ENCODE measurements at regions not wholly inside any gene's neighbourhood (a gene's known extent, or its start where the extent isn't known, plus 50 kb on each side); places are given as distances from the start of the nearest gene placed in this dataset.

DNA sequence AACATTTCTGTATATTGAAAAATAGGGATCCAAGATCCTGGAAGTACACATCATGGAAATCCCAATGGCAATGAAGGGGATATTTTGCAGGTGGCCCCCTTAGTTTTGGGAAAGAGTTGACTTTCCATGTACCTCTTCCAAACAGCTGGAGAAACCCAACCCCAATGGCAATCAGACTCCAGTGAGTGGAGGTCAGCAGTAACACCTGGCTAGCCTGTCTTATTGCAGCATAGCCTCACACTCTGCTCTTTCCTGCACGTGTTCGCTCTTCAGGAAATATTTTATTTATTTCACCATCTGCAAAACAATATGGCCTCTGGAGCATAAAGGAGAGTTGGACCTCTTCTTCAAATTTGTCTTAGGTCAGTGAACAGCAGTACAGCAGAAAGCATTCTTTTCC lies 340.0 kb upstream of the NRP1 start:
- Mint-ChIP-seq H3K27ac (no peak overlapping the region), H3K36me3 (peaks cover 0 to 2% of the 10 kb centered on the region in 2 donors), H3K9me3 (peaks cover 2 to 9% (median 5%) of the 10 kb centered on the region in 7 donors), H3K27me3 (ENCODE audit: low read depth in 3 of 3) (peaks cover 0 to 1% (median 0%) of the 10 kb centered on the region in 3 donors), H3K4me1 (peaks cover 8% of the 10 kb centered on the region), H3K4me3 (no peak overlapping the region)
- H3K27me3 ChIP-seq (ENCODE audit: control insufficient read depth in 2 of 2, insufficient read depth in 2 of 2, low read length in 2 of 2), result no peaks in the 10 kb centered on the region
- peaks cover 0 to 4% of the 10 kb centered on the region in 2 donors for H3K9me3 ChIP-seq (replicated peaks in 1 of 2; ENCODE audit: control insufficient read depth in 1 of 2, insufficient read depth in 1 of 2, low read length in 2 of 2)
- H3K4me2 ChIP-seq (replicated peaks; ENCODE audit: extremely low read depth, low read length, poor library complexity, severe bottlenecking), result no peak overlapping the region
- no peak for DNase-seq
- no peaks in the 10 kb centered on the region for H3K36me3 ChIP-seq (replicated peaks in 1 of 2; ENCODE audit: control insufficient read depth in 1 of 2, insufficient read depth in 2 of 2, low read length in 2 of 2)
- no peaks in the 10 kb centered on the region for H4K20me1 ChIP-seq (ENCODE audit: insufficient read depth, low read length)
- H2AFZ ChIP-seq (ENCODE audit: insufficient read depth, low read depth, low read length, poor library complexity, severe bottlenecking), result no peak overlapping the region
- no peak overlapping the region for H3K4me3 ChIP-seq (replicated peaks in 1 of 3; ENCODE audit: low read depth in 2 of 3, low read length in 3 of 3)
- no peaks in the 10 kb centered on the region for H3K4me1 ChIP-seq (ENCODE audit: control insufficient read depth in 1 of 2, insufficient read depth in 2 of 2, low read length in 2 of 2)
- H3K9ac ChIP-seq (ENCODE audit: insufficient read depth, low read length, poor library complexity, severe bottlenecking), result no peak overlapping the region
- WGBS (ENCODE audit: insufficient coverage), result no CpG with 5 or more reads among the region's 2 CpGs
- no peak overlapping the region for H3K27ac ChIP-seq (ENCODE audit: low read depth in 1 of 2, low read length in 2 of 2)
- TF ChIP-seq, protein P1, sequence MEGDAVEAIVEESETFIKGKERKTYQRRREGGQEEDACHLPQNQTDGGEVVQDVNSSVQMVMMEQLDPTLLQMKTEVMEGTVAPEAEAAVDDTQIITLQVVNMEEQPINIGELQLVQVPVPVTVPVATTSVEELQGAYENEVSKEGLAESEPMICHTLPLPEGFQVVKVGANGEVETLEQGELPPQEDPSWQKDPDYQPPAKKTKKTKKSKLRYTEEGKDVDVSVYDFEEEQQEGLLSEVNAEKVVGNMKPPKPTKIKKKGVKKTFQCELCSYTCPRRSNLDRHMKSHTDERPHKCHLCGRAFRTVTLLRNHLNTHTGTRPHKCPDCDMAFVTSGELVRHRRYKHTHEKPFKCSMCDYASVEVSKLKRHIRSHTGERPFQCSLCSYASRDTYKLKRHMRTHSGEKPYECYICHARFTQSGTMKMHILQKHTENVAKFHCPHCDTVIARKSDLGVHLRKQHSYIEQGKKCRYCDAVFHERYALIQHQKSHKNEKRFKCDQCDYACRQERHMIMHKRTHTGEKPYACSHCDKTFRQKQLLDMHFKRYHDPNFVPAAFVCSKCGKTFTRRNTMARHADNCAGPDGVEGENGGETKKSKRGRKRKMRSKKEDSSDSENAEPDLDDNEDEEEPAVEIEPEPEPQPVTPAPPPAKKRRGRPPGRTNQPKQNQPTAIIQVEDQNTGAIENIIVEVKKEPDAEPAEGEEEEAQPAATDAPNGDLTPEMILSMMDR (IDR thresholded peaks at IDR 0.05), result no peak
- intact Hi-C loops (cut with micrococcal nuclease), result no loop called here
- no peaks in the 10 kb centered on the region for H3K79me2 ChIP-seq (ENCODE audit: insufficient read depth, low read length)

DNA sequence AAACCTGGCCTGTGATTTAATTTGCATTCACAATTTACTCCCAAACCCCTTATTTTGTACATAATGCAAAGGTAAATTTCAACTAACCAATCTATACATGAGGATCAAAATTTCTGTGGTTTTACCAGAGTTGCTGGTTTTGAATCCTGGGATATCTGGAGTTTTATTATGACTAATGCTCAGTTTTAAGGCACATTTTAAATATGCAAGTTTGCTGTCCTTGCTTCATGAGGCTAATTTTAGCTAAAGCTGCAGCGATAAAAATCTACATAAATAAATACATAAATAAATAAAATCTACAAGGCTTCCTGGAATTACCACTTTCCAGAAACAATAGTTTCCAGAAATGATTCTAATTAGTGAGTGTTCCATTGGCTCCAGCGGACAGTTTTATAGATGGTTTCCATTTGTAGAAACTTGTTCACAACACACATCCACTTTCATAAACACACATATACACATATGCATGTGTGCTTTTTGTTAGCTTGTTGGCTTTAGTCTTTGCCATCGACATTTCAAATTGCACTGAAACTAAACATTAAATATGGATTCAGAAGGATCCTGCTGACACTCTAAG lies 339.5 kb upstream of the NRP1 start:
- no peak overlapping the region for H3K4me2 ChIP-seq (replicated peaks; ENCODE audit: extremely low read depth, low read length, poor library complexity, severe bottlenecking)
- TF ChIP-seq, protein P1 (IDR thresholded peaks at IDR 0.05), result no peak
- no peaks in the 10 kb centered on the region for H3K79me2 ChIP-seq (ENCODE audit: insufficient read depth, low read length)
- no peak overlapping the region for H3K4me3 ChIP-seq (replicated peaks in 1 of 3; ENCODE audit: low read depth in 2 of 3, low read length in 3 of 3)
- no peaks in the 10 kb centered on the region for H3K36me3 Mint-ChIP-seq
- H3K27ac Mint-ChIP-seq, result no peak overlapping the region
- H3K27me3 ChIP-seq (ENCODE audit: control insufficient read depth in 2 of 2, insufficient read depth in 2 of 2, low read length in 2 of 2), result no peaks in the 10 kb centered on the region
- no peaks in the 10 kb centered on the region for H3K36me3 ChIP-seq (replicated peaks in 1 of 2; ENCODE audit: control insufficient read depth in 1 of 2, insufficient read depth in 2 of 2, low read length in 2 of 2)
- DNase-seq, result no peak
- H3K4me3 Mint-ChIP-seq, result no peak overlapping the region
- intact Hi-C loops (cut with micrococcal nuclease), result no loop called here
- H3K9me3 ChIP-seq (replicated peaks in 1 of 2; ENCODE audit: control insufficient read depth in 1 of 2, insufficient read depth in 1 of 2, low read length in 2 of 2), result peaks cover 0 to 3% of the 10 kb centered on the region in 2 donors
- H3K27me3 Mint-ChIP-seq (ENCODE audit: low read depth in 3 of 3), result peaks cover 0 to 1% (median 0%) of the 10 kb centered on the region in 3 donors
- H3K27ac ChIP-seq (ENCODE audit: low read depth in 1 of 2, low read length in 2 of 2), result no peak overlapping the region
- peaks cover 2 to 8% (median 6%) of the 10 kb centered on the region in 7 donors for H3K9me3 Mint-ChIP-seq
- WGBS (ENCODE audit: insufficient coverage), result 100% methylated on average over 1 of the region's 3 CpGs
- H3K9ac ChIP-seq (ENCODE audit: insufficient read depth, low read length, poor library complexity, severe bottlenecking), result no peak overlapping the region
- no peaks in the 10 kb centered on the region for H3K4me1 ChIP-seq (ENCODE audit: control insufficient read depth in 1 of 2, insufficient read depth in 2 of 2, low read length in 2 of 2)
- peaks cover 8% of the 10 kb centered on the region for H3K4me1 Mint-ChIP-seq
- no peaks in the 10 kb centered on the region for H4K20me1 ChIP-seq (ENCODE audit: insufficient read depth, low read length)
- H2AFZ ChIP-seq (ENCODE audit: insufficient read depth, low read depth, low read length, poor library complexity, severe bottlenecking), result no peak overlapping the region

Data from CD14-positive monocyte (primary cell).